Stimulated activated CD8-positive, alpha-beta memory T cell treated with anti-CD3 and anti-CD28 coated beads, Interleukin-7, amount 100 ng/mL, for 1 hour (primary cell): ENCODE measurements at regions not wholly inside any gene's neighbourhood (a gene's known extent, or its start where the extent isn't known, plus 50 kb on each side); places are given as distances from the start of the nearest gene placed in this dataset.
A peak's percentile ranks its signal among the peaks of the same experiment; 100 is the strongest.
"Not testable (repeated sequence)": the region's sequence is repeated elsewhere in the genome, so short reads cannot be mapped to it uniquely, and the experiment has no call there.

ENCODE experiments used
- DNase-seq, 2 donors: peaks; one replicate each; pipeline ENCODE4 v3.0.0-alpha.2; 2020; ENCODE audit warnings: low read depth in 2 of 2

DNA sequence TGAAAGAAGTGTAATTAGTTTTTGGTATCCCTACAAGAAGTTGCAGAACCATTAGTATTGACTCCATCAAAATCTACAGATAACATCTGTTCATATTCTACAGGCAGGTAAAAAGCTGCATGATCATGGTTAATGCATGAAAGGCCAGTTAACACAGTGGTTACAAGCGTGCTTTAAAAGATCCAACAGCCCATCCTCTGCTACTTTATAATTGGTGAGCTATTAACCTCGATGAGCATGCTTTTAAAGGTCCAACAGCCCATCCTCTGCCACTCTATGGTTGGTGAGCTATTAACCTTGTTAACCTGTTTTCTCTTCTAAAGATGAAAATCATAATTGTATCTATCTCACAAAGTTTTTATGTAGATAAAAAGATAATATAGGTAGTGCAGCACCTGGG is 289.3 kb downstream of the DUSP6 start:
- DNase-seq: no peak

DNA sequence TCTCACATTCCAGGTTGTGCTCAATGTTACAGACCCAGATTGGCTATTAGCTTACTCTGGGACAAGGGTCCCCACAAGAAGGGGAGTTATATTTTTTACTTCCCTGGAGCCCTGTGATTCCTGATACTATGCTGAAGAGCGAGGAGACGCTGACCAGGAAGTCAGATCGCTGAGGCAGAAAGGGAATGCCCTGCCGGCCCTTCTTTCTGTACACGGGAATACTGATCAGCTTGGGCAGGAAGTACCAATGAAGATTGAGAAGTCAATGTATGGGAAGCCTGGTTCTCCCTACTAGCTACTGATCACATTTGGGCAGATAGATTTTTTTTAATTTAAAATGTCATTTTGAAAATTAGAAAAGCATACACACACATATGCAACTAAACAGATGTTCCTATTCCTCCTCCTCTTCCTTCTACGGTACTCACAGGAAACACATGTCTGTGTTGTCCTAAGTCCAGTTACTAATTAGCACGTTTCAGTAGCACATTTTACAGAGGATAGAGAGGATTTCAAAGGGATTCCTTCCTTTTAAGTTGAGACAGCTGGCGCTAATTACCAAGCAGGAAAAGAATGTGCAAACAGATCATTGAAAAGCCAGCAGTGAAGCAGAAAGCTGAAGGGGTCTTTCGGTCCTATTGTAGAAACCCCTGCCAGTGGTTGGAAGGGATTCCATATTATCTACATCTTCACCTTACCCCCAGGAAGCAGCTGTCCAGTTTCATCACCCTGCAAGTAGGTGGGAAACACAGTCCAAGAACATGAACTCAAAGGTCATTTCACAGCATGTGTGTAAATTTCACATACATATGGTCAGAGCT is 292.4 kb downstream of the DUSP6 start:
- DNase-seq: no peak

DNA sequence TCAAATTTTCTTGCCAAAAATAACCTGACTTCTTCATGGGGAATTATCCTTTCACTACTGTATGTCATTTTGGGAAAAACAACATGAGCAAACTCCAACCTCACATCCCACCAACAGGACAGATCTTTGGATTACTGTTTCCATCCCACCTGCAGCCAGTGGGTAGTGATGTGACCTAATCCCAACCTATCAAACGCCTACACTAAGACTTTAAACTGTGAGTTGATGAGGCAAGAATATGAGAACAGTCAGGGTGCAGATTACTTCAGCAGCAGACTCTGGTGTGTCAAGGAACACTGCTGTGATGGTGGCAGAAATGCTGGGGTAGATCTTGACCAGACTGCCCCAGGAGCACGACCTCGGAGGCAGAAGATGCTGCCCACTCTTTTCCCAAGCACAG is 293.2 kb downstream of the DUSP6 start:
- DNase-seq: no peak

DNA sequence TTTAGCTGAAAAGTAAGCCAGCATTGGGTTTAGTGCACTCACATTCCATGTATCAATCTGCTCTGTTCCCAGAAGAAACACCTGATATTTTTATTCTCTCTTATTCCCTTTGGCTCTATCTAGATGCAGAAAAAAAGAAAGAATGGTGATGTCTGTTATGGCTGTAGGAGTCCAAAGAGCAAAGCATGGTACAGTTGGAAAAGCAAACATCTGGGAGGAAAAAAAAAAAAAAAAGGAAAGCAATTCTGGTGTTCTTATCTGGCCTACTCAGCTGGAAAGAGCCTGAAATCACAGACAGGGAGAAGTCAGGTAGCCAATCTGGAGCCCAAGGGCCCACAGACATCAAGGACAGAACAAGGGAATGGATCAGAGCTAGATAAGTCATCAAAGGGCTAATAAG is 293.9 kb downstream of the DUSP6 start:
- DNase-seq: no peak

DNA sequence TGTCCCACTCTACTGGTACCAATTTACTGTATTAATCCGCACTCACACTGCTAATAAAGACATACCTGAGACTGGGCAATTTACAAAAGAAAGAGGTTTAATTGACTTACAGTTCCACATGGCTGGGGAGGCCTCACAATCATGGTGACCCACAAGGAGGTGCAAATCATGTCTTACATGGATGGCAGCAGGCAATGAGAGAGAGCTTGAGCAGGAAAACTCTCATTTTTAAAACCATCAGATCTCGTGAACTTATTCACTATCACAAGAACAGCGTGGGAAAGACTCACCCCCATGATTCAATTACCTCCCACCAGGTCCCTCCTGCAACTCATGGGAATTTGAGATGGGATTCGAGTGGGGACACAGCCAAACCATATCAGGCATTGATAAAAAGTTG is 298.5 kb downstream of the DUSP6 start:
- not testable (repeated sequence) for DNase-seq

DNA sequence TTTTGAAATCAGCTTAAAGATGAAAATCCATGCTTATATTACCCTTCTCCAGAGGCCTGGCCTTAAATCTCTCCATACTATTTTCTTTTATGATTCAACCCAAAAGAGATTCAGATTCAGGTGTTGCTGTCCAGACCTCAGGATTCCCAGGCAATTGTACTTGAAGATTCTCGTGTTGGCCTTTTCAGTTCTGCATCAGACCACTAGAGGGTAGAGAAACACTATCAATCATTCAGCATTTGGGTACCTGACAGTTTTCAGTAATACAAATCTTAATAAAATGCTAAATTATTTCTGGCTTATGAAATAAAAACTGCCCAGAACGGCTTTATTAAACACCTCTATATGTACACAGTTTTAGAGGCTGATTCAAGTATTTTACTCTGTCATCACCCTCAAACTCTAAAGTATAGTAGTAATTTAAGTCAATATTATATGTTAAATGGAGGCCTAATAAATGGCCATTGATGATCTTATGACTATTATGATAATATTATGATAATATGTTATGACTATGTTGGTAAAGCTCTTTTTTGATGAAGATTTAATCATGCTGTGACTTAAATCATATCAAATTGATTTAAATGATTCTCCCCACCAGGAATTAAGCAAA is 301.1 kb downstream of the DUSP6 start:
- no peak for DNase-seq

DNA sequence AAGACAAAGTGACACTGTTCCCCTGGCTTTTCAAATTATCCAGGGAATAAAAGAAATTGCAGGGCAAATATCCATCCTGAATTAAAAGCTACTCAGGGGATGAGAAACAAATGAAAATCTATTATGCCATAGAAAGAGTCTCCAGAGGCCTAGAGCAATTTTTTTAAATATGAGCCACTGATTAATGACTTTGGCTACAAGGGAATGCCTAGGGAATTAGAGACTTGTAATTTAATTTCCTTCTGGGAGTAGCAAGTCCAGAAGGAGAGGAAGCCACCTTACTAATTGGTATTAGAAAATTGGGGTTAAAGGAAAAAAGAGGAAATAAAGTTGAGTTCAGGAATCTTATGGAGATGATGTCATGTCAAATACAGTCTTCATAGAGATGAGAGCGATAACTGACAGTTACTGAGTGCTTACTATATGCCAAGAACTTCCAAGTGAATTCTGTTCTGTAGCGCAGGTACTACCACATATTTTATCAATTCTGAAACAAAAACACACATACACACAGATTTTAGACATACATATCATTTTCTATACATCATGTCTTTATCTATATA is 304.4 kb downstream of the DUSP6 start:
- no peak for DNase-seq

DNA sequence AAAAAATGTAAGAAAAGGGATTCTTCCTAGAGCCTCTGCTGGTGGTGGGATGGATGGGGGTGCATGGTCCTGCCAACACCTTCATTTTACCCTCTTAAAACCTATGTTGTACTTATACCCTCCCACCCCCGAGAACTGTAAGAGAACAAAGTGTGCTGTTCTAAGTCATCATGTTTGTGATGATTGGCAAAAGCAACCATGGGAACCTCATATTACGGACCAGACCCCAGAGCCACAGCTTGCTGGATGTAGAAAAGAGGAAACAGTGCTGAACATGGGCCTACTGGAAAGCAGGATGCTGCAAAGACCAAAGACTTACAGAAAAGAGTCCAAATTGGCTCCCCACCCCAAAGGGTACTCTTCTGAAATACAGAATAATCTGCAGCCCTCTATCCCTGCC is 311.2 kb downstream of the DUSP6 start:
- DNase-seq: no peak

DNA sequence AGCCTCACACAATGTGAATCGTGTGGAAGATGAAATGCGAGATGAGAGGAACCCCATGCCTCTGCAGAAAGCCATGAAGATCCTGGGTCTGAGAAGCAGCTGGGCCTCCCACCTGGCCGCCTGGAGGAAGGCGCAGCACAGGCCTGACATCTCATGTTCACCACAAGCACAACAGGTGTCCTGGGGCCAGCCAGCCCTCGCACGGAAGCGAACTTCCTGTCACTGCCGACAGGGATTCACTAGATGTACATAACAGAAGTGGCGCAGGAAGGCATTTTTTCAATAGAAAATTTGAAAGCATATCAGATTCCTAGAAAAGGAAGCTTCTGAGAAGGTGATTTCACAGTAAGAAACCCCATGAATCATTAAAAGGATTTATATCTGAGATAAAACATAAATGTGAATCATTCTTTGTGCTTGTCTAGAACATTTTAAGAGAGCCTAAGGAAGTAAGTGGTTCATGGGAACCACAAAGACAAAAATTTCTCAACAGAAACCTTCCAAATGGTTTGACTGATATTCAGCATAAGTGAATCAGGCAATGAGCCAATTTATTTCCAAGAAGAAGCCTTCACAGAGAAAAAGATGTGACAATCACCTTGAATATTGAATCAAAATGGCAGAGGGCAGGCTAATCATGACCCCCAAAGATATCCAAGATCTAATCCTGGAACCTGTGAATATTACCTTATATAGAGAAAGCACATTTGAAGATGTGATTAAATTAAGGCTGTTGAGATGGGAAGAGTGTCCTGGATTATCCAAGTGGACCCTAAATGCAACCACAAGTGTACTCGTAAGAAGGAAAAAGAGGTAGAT is 311.9 kb downstream of the DUSP6 start:
- peak; percentile 26 to 33 for DNase-seq

DNA sequence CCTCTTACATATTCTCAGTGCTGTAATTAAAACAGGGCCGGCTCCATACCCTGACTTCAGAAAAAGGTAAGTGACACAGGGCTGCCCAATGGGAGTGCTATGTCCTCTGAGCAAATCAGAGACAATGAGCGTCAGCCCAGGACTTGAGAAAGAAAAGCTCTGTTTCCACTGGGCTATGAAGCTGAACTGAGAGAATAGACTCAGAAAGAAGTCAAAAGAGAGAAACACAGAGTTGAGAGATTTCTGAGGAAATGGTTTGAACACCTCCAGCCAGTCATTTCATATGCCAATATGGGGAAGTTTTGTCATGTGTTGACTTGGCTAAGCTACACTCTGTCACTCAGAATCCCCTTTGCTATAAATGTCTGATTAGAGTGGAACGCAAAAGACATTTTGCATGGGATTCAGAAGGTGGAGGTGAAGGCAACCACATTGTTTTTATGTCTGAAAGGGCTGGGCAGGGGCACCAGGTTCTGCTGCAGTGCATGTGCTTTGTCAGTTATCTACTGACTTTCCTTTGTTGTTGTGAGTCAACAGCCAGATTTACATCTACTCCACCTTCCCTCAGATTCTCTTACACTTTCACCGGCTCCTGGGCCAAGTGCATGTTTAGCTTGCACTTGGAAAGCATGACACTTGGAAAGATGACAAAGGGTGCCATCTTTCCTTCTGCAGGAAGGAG is 313.3 kb downstream of the DUSP6 start:
- DNase-seq: no peak

DNA sequence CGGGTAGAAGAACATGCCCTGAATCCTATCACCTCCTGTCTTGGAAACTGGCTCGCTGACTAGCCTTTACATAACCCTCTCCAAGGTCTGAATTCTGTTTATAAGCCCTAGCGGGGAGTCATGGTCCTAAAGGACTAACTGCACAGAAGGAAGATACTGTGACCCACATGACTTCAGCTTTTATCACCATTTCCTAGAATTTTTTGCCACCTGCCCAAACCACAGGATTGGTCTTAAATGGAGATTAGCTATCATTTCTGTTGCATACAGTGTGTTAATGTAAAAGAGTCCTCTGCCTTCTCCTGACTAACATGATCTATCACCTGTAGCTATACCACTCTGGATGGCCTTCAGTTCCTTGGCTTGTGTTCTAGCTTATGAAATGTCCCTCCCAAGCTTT is 319.2 kb downstream of the DUSP6 start:
- DNase-seq: no peak

DNA sequence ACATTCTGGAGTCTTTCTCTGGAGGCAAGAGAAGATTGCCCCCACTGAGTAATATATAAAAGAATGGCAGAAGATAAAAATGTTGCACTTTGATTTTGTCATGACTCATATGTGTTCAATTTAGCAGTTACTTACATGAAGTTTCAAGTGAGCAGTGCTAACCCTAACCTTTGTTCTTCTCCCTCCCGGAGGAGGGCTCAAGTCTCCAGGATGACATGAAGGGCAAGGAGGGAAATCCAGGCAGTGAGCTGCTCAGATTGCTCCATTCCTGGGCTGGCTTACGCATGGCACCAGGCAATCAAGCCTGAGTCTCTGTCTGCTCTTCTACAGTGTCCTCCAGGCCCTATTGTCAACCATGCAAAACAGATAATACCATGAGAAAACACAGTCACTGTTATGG is 322.3 kb downstream of the DUSP6 start:
- no peak for DNase-seq

DNA sequence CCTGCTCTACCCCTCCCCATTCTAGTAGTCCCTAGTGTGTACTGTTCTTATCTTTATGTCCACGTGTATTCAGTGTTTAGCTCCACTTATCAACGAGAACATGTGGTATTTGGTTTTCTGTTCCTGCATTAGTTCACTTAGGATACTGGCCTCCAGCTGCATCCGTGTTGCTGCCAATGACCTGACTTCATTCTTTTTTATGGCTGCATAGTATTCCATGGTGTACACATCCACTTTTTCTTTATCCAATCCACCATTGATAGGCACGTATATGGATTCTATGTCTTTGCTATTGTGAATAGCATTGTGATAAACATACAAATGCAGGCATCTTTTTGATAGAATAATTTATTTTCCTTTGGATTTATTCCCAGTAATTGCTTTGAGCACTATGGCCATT is 327.7 kb downstream of the DUSP6 start:
- no peak for DNase-seq

DNA sequence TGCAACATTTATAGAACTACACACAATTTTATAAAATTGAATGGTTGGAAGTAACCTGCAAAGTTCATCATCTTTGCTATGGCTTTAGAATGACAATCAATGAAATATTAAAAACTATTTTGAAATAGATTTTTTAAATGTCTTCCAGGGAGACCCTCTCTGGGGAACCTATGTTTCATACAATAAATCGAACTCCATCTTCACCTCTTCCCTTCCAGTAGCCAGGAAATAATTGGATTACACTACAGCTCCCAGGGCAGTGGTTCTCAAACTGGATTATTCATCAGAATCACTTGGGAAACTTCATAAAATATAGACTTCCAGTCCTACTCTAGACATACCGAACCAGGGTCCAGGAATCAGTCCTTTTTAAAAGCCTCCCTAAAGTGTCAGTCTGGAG is 328.4 kb downstream of the DUSP6 start:
- DNase-seq: no peak

DNA sequence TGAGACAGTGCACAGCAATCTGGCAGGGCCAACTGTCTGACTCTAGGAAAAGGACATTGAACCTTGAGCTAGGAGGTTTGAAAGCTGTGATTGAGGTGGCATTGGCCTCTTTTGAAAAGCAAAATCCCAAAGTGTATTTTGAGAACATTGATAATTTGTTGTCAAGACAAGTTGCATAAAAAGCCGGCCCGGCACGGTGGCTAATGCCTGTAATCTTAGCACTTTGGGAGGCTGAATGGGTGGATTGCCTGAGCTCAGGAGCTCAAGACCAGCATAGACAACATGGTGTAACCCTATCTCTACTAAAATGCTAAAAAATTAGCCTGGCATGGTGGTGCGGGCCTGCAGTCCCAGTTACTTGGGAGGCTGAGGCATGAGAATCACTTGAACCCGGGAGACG is 331.6 kb downstream of the DUSP6 start:
- no peak for DNase-seq

DNA sequence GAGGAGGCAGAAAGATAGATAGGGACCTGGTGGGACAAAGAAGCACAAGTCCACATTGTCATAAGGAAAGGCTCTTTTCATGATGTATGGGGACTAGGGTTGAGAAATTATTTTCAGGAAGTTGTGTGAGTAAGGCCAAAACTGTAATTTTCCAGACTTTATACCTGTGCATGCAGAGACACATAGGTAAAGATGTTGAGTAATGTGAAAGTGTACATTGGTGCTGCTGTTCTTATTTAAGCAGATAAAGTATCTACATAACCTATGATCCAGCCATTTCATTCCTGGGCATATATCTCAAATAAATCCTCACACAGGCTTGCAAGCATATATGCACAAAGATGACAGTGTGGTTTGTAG is 332.2 kb downstream of the DUSP6 start:
- no peak for DNase-seq

DNA sequence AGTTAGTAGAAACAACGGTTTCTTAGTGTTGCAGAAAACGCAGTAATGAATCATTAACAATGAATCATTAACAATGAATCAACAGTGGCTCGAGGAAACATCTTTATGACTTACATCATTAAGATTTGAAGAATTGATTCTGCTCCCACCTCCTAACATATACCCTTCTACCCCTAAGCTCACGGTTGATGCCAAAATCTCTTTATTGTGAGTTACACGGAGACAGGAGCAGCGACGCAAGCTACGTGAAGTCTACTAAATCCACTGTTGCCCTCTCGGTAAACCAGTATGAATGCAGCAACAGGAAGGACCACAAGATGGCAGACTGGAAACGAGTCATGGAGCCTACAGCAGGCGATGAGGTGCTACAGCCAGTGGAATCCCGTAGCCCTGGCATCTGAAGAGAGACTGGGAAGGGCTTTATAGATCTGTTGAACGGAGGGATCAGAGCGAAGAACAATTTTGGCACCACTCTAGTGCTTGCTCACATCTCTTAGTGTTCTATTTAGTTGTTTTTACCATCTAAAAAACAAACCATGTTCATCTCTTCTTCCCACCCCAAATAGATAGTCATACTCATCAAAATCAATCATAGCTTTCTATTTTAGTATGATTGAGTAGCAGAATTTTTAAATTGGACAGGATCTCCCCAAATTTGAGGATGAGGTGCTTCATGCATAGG is 332.7 kb downstream of the DUSP6 start:
- peak; percentile 40 to 48 for DNase-seq

DNA sequence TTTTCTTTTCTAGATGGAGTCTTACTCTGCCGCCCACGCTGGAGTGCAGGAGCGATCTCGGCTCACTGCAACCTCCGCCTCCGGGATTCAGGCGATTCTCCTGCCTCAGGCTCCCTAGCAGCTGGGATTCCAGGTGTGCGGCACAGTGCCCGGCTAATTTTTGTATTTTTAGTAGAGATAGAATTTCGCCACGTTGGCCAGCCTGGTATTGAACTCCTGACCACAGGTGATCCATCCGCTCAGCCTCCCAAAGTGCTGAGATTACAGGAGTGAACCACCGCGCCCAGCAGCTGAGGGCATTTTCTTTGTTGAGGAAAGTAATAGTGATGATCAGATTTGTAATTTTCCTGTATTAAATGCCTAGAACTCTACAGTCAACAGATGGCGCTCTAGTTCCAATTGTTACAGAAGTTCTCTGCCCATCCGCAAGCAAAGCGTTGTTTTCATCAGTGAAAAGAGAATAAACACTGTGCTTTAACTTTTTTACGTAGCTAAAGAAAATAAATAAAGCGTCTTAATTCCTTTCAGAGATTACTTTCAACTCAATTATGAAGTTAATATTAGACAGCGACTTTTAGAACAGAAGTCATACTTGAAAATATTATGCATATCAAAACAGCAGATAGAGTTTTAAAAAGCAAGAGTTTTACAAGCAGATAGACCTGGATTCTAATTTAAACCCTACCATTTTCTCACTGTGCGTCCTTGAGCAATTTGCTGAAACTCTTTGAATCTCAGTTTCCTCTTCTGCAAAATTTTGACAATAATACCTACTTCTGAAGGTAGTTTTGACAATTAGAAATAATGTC is 335.1 kb downstream of the DUSP6 start:
- no peak for DNase-seq

DNA sequence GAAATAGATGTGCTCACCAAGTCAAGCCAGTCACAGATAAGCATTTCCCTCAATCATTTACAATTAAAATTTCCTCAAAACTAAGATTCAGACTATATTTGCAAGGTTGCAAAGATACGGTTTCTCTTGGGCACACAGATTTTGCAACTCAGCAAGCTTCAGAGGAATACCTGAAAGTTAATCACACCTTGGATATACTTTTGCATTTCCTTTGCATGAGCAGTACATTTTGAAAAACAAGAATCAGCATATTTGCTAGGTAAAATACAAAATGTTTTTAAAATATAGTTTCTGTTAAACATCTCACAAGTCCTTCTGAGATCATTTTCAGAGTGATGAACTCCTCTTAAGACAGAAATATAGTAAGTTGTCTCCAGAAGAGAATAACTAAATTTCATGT is 336.9 kb downstream of the DUSP6 start:
- no peak for DNase-seq

DNA sequence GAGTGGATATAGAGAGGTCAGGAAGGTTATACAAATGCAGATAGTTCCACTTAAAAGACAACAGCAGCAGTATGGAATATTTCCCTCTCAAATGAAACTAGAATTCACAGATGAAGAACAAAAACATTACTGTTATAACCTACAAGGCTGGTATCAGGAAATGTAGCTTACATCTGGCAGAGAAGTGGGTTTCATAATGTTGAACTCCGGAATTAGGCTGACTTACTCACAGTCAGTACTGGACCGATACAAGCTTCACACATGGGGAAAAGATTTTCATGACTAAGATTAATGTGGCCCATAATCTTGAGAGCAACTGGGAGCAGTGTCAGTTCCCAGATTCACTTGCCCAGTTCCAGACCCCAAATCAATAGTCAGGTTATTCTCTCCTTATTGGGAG is 353.9 kb downstream of the DUSP6 start:
- DNase-seq: no peak
